Sciatic nerve (tissue), 2 donors: ENCODE measurements at regions not wholly inside any gene's neighbourhood (a gene's known extent, or its start where the extent isn't known, plus 50 kb on each side); places are given as distances from the start of the nearest gene placed in this dataset.
"Not testable (repeated sequence)": the region's sequence is repeated elsewhere in the genome, so short reads cannot be mapped to it uniquely, and the experiment has no call there.

Experiments
- ATAC-seq: fragments of 200-7000 bp; cut with Tn5 transposase; one replicate; pipeline ENCODE4 v1.9.1; 2020; ENCODE audit warnings: mild to moderate bottlenecking, moderate library complexity
- DNase-seq: peaks from one replicate; pipeline ENCODE4 v3.0.0-alpha.2; 2020; ENCODE audit warnings: low spot score
- intact Hi-C: fragments of 100-400 bp; cut with DNase I; formaldehyde crosslinking; loops from one replicate; pipeline ENCODE4 v1.14.2; 2022
- donor health status: DM: no; HTN: no; CAD: no.
- donor health status: DM: no; HTN: no; CAD: no.

DNA sequence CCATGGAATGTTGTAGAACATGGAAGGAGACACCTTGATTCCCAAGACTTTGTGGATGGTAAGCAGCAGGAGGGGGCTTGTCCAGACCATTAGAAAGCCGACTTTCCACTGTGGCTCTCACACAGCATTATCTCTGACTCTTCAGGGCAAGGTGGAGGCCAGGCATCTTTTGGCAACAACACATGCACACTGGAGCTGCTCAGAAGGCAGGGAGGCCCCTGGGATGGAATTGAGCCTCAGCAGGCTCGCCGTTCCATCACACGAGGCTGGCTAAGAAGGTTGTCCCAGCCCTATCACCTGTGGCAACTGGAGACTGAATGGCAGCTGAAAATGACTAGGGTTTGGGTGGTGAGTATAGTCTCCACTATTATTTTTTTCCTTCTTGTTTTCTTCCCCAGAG, 76.3 kb upstream of the TMEM45B start:
- ATAC-seq (no peak), DNase-seq (no peak)
- intact Hi-C loops, result no loop called here

DNA sequence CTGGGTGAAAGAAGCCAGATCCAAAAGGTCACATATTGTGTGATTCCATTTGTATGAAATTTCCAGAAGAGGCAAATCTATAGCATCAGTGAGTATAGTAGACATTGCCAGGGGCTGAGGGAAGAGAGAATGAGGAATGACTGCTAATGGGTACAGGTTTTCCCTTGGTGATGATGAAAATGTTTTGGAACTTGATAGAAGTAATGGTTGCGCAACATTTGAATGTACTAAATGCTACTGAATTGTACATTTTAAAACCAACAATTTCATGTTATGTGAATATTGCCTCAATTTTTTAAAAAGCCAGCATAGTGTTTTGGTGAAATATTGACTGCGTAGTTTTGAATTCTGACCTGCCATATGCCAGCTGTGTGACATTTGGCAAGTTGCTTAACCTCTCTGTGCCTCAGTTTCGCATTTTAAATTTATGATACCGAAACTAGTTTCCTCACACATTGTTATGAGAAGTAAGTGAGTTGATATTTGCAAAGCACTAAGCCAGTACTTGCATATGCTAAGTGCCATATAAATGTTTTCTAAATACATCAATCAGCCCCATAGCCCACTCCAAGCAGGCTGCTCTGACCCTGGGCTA, 75.4 kb upstream of the TMEM45B start:
- DNase-seq (no peak), ATAC-seq (no peak)
- intact Hi-C loops, result no loop called here

DNA sequence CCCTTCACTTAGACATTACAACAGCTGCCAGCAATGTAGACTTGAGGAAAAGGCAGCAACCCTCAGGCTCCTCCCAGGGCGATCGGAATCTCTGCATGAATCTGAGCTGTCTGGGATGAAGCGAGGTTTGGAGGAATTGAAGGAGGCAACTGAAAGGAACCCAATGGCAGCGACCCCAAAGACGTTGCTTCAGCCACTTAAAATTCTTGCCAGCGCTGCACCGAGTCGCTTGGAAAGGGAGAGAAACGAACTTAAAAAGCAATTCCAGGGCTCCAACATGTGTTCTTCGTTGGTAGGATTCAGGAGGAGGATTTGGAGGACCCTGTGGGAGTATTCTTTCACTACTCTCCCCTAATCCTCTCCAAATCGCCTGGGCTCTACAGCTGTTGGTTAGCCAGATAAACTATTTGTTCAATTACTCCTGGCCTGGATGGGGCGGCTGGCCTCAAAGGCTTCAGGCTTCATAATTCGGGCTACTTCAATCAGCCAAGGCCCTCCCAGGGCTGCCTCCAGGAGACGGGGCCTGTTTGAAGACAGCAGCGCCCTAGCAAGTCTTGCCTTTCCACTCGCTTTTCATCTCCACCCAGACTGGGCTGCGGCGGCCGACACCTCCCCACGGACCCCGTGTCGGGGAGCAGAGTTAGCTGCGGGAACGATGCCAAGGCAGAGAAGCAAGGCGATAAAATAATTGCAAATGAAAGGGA, 72.4 kb upstream of the TMEM45B start:
- DNase-seq, result no peak
- intact Hi-C loops, result no loop called here
- ATAC-seq, result peak; percentile 68

DNA sequence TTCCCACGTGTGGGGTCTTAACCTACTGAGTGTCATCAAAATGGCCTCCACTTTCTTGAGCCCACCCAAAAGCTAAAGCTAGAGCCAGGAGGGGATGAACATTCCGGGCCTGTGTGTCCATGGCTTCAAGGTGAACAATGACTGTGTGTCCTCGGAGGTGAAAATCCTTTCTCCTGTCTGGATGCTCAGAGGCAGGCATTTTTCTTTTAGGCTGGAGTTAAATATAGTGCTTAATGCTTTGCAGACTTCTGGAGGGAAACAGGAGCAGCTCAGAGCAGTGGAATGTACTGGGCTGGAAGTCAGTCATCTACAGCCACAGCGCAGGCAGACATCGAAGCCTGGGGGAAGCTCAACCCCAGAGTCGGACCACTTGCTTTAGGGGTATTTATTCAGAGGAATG, 68.6 kb upstream of the TMEM45B start:
- intact Hi-C loops, result no loop called here
- no peak for ATAC-seq
- no peak for DNase-seq

DNA sequence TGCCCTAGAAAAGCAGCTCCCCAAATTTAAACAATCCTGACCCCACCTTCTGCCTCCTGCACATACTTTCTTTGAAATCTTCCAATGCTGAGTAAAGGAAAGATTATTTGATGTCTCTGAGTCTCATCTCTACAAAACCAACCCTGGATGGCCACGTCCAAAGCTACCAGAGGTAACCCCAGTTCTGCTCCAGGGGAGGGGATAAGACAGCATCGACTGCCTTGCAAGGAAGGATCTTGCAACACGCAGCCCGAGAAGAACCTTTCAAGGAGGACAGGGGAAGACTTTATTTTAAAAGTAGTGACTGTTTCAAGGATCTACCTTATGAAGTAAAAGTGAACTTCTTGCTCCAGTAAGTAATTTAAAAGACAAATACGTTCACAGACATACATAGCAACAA, 66.5 kb upstream of the TMEM45B start:
- intact Hi-C loops, result no loop called here
- ATAC-seq (no peak), DNase-seq (no peak)

DNA sequence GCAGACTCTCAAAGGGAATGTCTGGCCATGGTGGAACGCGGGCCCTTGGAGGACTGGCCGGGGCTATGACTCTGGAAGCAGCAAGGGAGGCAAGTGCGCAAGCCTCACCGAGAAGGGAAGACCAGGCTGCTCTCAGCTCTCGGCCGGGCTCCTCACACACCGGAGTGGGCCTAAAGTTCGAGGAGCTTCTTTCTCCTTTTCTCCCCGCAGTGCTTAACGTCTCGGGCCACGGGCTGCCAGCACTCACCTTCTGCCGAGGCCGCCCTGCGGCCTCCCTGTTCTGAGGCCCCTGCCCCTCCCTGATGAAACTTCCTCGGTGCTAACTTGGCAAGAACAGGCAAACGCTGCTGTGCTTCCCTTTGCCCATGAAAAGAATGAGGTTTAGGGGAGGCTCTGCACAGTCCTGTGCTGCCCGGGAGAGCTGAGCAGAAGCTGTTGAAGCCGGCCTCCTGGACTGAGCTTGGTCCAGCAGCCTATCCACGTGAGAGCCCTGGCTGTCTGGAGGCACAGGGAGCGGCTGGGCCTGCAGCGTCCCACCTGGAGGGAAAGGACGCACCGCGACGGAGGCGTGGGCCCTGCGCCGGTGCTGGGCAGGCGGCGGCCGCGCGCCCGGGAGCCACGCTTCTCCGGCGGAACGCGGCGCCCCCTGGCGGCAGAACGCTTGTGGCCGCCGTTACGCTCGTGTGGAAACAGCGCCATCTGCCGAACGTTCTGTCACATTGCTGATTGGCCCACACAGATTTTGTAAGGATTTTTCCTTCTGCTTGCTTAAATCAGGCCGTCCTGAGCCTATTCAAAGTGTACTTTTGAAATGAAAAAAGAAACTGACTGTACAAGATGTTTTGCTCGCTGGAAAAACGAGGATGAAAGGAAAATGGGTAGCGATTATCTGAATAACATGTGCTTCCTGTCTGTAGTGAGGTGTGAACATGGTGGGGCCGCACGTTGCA, 65.0 kb upstream of the TMEM45B start:
- peak; percentile 88 for ATAC-seq
- DNase-seq, result peak; percentile 85
- intact Hi-C loops, result no loop called here

DNA sequence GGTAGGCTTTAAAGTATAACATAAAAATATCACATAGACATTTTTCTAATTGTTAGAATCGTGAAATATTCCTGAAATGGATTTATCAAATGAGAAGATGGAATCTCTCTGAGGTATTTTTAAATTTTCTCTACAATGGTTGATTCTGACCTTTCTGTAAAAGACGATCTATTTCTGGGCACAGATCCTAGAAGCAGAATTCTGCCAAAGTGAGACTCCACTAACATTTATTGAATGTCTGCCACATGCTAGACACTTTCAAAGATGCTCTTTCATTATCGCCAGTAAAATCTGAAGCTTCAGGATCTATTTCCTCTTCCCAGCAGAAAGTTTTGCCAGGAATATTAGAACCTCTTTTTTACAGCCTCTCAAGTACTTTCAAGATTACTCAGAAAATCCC, 64.1 kb upstream of the TMEM45B start:
- intact Hi-C loops, result no loop called here
- DNase-seq (no peak), ATAC-seq (no peak)

DNA sequence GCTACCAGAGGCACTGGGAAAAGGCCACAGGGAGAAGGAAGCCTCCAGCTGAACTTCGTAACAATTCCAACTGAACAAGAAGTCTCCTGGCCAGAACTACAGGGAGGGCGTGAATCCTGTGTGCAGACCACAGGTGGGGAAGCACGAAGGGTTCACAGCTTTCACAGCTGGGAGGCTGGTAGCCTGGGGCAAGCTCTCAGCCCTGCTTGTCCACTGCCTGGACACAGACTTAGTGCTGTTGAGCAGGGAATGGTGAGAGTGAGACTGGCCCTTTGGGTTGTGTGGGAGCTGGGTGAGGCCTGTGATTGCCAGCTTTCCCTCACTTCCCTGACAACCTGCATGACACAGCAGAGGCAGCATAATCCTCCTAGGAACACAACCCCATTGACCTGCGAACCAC, 52.1 kb upstream of the TMEM45B start:
- DNase-seq, ATAC-seq, intact Hi-C loops: not testable (repeated sequence)

DNA sequence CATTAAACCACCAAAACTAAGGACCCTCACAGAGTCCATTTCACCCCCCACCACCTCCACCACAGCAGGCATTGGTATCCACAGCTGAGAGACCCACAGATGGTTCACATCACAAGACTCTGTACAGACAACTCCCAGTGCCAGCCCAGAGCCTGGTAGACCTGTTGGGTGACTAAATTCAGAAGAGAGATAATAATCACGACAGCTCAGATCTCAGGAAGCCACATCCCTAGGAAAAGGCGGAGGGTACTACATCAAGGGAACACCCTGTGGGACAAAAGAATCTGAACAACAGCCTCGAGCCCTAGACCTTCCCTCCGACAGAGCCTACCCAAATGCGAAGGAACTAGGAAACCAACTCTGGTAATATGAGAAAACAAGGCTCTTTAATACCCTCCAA, 51.4 kb upstream of the TMEM45B start:
- ATAC-seq, intact Hi-C loops, DNase-seq: not testable (repeated sequence)
